GM12878 (cell line): ENCODE measurements at regions not wholly inside any gene's neighbourhood (a gene's known extent, or its start where the extent isn't known, plus 50 kb on each side); places are given as distances from the start of the nearest gene placed in this dataset.

Experiments used
- CHD2 ChIP-seq: IDR thresholded peaks from 2 replicates; pipeline ENCODE4 v1.6.1; 2011; ENCODE audit warnings: low read depth, low read length, improper control_type of control experiment, borderline replicate concordance
- MYC ChIP-seq: IDR thresholded peaks from 2 replicates; pipeline ENCODE4 v1.6.1; 2011; ENCODE audit warnings: mild to moderate bottlenecking, low read length, moderate library complexity, inconsistent platforms; ENCODE audit not compliant: insufficient read depth, insufficient replicate concordance, insufficient read length, severe bottlenecking
- POLR2A ChIP-seq: IDR thresholded peaks from 2 replicates; pipeline ENCODE4 v1.6.1; 2011; ENCODE audit warnings: low read depth, mild to moderate bottlenecking, low read length
- POU2F2 ChIP-seq: IDR thresholded peaks from 3 replicates; pipeline ENCODE4 v1.6.1; 2011; ENCODE audit warnings: low read depth, mild to moderate bottlenecking, low read length, borderline replicate concordance
- REST ChIP-seq: IDR thresholded peaks from 2 replicates; pipeline ENCODE4 v1.6.1; 2012; ENCODE audit warnings: mild to moderate bottlenecking, low read depth, low read length
- ZNF622 ChIP-seq: fragments of 450-650 bp; IDR thresholded peaks from 2 replicates; pipeline ENCODE4 v1.6.1; 2017; ENCODE audit warnings: mild to moderate bottlenecking, inconsistent platforms
- TF ChIP-seq, protein P1 (sequence below): fragments of 450-650 bp; IDR thresholded peaks from 2 replicates; pipeline ENCODE4 v1.6.1; 2017; ENCODE audit warnings: mild to moderate bottlenecking
- TF ChIP-seq, protein P2 (sequence below): IDR thresholded peaks from 2 replicates; pipeline ENCODE4 v1.6.1; 2011; ENCODE audit warnings: borderline replicate concordance, low read depth, mild to moderate bottlenecking, moderate library complexity, mixed read lengths, low read length; ENCODE audit not compliant: insufficient read depth; ENCODE audit errors: extremely low read length
- TF ChIP-seq, protein P3 (sequence below), 3 experiments: IDR thresholded peaks in 2 of 3; conservative IDR thresholded peaks in 1 of 3; 2 replicates each; pipeline ENCODE4 v1.5.1; 2011; ENCODE audit warnings: low read depth in 3 of 3, low read length in 3 of 3, mild to moderate bottlenecking in 3 of 3, control low read depth in 2 of 3, moderate library complexity in 2 of 3, inconsistent platforms in 1 of 3, mixed read lengths in 1 of 3; ENCODE audit not compliant: control insufficient read depth in 2 of 3, insufficient read depth in 1 of 3; ENCODE audit errors: extremely low read depth in 1 of 3

DNA sequence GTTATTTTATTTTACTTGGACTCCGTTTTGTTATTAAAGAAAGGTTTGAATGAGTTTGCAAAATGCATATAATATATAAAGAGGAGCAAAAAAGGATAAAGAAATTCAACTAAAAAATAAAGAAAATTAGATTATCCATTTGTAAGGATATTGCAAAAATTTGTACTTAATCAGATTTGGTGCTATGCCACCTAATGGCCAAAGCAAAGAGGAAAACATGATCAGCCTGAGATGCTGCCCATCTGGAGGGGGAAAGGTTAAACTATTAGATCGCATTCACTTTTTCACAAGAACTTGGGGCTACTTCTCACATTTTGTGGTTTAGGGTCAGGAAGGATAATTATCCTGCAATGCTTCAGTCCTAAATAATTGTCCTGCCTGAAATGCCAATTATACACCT is 350.6 kb downstream of the MLLT3 start:
- no peak for TF ChIP-seq REST
- no peak for TF ChIP-seq MYC
- TF ChIP-seq POLR2A, result no peak
- TF ChIP-seq, protein P1, sequence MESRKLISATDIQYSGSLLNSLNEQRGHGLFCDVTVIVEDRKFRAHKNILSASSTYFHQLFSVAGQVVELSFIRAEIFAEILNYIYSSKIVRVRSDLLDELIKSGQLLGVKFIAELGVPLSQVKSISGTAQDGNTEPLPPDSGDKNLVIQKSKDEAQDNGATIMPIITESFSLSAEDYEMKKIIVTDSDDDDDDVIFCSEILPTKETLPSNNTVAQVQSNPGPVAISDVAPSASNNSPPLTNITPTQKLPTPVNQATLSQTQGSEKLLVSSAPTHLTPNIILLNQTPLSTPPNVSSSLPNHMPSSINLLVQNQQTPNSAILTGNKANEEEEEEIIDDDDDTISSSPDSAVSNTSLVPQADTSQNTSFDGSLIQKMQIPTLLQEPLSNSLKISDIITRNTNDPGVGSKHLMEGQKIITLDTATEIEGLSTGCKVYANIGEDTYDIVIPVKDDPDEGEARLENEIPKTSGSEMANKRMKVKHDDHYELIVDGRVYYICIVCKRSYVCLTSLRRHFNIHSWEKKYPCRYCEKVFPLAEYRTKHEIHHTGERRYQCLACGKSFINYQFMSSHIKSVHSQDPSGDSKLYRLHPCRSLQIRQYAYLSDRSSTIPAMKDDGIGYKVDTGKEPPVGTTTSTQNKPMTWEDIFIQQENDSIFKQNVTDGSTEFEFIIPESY, result no peak
- no peak for TF ChIP-seq CHD2
- no peak for TF ChIP-seq POU2F2
- TF ChIP-seq, protein P2, sequence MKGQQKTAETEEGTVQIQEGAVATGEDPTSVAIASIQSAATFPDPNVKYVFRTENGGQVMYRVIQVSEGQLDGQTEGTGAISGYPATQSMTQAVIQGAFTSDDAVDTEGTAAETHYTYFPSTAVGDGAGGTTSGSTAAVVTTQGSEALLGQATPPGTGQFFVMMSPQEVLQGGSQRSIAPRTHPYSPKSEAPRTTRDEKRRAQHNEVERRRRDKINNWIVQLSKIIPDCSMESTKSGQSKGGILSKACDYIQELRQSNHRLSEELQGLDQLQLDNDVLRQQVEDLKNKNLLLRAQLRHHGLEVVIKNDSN, result no peak
- TF ChIP-seq, protein P3, sequence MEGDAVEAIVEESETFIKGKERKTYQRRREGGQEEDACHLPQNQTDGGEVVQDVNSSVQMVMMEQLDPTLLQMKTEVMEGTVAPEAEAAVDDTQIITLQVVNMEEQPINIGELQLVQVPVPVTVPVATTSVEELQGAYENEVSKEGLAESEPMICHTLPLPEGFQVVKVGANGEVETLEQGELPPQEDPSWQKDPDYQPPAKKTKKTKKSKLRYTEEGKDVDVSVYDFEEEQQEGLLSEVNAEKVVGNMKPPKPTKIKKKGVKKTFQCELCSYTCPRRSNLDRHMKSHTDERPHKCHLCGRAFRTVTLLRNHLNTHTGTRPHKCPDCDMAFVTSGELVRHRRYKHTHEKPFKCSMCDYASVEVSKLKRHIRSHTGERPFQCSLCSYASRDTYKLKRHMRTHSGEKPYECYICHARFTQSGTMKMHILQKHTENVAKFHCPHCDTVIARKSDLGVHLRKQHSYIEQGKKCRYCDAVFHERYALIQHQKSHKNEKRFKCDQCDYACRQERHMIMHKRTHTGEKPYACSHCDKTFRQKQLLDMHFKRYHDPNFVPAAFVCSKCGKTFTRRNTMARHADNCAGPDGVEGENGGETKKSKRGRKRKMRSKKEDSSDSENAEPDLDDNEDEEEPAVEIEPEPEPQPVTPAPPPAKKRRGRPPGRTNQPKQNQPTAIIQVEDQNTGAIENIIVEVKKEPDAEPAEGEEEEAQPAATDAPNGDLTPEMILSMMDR (IDR thresholded peaks at IDR 0.05 in 2 of 3, conservative IDR thresholded peaks at IDR 0.05 in 1 of 3; ENCODE audit: control insufficient read depth in 2 of 3, extremely low read depth in 1 of 3, insufficient read depth in 1 of 3, low read depth in 3 of 3, low read length in 3 of 3), result no peak; a peak in 1 of 6 replicates
- no peak for TF ChIP-seq ZNF622
